NK-92 (cell line): ENCODE measurements at regions not wholly inside any gene's neighbourhood (a gene's known extent, or its start where the extent isn't known, plus 50 kb on each side); places are given as distances from the start of the nearest gene placed in this dataset.
"Not testable (repeated sequence)": the region's sequence is repeated elsewhere in the genome, so short reads cannot be mapped to it uniquely, and the experiment has no call there.

ENCODE experiments used
- DNase-seq: peaks from one replicate; lab custom pipeline; 2025; ENCODE audit not compliant: unreplicated experiment; lab: John Stamatoyannopoulos, UW

- DNase-seq, result no peak
Observed at GRCh38 chr7:36035186-36035585, 117.9 kb upstream of the EEPD1 start.

DNA sequence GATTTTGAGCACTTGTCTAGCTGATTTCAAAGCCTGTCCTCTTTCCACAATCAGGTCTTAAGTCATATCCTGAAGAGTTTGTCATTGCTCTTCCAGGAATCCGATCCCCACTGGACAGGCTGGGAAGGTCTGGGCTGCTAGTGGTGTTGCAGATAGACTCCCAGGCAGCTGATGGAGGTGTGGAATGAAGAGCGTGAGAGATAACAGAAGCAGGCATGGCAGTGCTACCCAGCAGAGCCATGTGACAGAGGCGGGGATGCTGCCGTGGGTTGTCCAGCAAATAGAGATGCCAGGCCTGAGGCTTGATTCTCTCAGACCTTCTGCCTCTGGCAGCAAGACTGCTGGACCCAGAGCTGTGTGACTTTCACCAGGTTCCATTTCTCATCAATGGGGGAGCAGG, 116.5 kb upstream of the EEPD1 start:
- no peak for DNase-seq

GRCh38 chr7:36037121-36037662, 115.9 kb upstream of the EEPD1 start:
- no peak for DNase-seq

DNA sequence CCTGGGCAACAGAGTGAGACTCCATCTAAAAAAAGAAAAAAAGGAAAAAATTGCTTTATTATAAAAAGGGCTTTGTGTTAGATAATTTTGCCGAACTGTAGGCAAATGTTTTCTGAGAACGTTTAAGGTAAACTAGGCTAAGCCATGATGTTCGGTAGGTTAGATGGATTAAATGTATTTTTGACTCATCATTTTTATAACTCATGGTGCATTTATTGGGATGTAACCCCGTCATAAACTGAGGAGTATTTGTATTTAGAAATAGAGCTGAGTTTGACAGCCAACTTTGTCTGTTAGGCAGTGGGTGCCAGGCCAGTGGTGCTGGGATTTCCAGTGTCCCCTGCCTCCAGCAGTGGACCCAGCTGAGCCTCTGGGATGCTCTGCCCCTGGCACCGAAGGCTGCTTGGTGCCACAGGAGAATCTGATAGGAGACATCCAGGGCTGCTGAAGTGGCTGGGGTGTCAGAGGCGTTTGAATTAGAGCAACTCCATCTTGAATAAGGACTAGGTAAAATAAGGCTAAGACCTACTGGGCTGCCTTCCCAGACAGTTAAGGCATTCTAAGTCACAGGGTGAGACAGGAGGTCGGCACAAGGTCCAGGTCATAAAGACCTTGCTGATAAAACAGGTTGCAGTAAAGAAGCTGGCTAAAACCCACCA, 114.9 kb upstream of the EEPD1 start:
- no peak for DNase-seq

- no peak for DNase-seq
Observed at GRCh38 chr7:36039243-36039642, 113.8 kb upstream of the EEPD1 start.

GRCh38 chr7:36039671-36040070, 113.4 kb upstream of the EEPD1 start:
- DNase-seq, result no peak

DNA sequence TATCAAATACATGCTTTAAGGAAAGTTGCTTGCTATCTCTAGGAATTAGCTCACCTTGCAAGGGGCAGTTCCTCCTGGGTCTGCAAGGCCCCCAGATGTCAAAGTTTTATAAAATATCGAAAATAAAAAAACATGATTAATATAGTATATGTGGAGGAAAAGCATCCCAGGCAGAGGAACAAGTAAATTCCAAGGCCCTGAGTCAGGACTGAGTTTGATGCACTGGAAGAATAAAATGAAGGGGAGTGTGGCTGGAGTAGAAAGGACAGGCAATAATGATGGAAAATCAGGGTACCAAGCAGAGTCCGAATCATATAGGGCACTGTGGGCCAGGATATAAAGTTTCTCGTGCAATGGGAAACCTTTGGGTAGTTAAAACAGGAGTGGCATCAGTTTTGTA, 112.4 kb upstream of the EEPD1 start:
- no peak for DNase-seq

DNA sequence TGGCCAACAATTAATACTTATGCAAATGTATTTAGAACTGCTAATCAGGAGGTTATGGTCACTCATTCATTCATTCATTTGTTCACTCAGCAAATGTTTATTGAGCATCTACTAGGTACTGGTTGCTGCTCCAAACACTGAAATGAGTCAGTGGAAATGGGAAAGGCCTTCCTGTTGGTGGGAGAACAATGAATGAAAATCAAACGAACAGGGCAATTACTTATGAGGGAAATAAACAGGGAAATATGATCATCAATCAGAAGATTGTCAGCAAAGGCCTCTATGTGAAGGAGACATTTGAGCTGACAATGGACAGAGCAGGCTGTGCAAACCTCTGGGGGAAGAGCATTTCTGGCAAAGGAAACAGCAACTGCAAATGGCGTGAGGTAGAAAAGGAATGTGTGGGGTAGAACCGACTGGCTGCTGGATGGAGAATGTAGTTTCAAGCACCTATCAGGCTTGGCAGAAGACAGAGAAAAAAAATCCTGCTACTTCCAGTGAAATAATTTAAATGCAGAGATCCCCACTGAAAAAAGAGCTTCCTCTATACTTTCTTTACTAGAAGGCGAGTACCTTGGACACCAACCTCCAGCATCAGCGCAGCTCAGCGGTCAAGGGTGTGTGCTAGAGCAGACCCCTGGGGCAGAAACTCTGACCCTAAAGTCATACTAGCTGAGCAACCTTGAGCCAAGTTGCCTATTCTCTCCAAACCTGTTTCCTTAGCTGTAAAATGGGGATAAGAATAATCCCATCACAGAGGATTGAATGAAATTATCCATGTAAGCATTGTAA, 108.8 kb upstream of the EEPD1 start:
- DNase-seq, result no peak

DNA sequence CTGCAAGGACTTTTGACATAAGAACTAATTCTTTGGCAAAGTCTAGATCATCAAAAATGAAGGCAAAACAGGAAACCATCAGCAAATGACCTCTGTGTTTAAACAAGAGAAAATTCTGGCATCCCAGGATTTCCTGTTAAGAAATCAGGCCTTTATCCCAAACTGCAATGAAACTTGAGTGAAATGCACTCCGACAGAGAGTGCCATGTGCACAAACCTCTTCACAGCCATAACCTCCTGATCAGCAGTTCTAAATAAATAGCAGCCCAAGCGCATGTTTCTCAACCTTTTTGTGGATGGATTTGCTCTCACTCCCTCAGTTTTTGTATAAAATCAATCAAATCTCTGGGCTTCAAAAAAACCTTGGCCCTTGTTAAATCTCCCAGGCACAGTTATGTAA, 107.7 kb upstream of the EEPD1 start:
- DNase-seq, result no peak

GRCh38 chr7:36045830-36046341, 107.2 kb upstream of the EEPD1 start:
- no peak for DNase-seq

DNA sequence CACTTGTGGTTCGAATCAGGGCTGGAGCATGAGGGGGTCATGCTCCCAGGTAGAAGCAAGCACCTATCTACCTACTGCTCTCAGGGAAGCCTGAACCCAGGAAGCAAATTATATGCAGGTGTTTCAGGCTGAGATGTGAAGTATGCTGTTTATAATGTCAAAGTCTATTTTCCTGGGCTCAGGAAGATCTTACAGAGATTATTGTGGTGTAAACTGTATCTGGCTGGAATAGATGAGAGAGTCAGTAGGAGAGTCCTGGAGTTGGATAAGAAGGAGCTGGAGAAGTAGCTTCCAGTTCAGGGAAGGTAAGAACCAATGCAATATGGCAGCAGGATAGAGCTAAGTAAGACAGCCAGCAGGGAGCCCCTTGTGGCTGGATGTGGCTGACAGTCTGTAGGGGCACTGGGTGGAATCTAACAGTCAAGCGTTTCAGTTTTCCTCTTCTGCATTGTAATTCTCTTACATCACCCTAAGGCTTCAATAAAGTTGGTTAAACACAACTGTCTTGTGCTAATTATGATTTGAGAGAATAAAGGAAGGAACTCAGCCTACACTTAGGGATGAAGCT, 105.9 kb upstream of the EEPD1 start:
- no peak for DNase-seq

DNA sequence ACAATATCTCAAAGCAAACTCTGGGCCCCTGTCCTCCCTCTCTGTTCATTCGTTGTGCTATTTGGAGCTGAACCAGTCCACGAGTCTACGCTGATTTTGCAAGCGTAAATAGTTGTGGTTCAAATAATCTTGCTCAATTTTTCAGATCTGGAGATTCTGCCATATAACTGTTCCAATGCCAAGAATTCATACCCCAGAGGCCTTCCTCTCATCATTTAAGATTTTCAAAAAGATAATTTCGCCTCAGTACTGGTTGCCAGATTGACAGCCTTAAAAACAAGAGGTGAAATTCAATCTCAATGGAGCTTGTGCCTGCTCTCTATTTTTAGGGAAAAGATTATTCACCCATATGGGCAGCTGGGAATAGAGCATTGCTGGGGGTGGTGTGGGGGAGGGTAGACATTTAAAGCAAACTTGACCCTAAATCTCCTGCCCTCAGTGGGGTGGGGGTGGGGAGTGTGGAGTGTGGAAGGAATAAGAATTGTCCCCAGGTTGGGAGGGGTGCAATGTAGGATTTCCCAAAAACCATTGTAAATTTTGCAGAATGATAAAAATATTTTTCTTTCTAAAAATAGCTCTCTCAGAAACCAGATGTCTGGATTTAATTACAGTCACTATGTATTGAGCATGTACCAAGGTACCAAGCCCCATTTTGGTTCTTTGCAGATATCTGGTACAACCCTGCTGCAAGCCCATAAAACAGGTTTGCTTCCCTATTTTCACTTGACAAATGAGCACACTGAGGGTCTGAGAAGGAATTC, 104.7 kb upstream of the EEPD1 start:
- DNase-seq, result no peak

- DNase-seq, result no peak
Observed at GRCh38 chr7:36048902-36049240, 104.2 kb upstream of the EEPD1 start.

GRCh38 chr7:36051501-36051900, 101.6 kb upstream of the EEPD1 start:
- DNase-seq, result no peak

- DNase-seq, result no peak
Observed at GRCh38 chr7:36053589-36053988, 99.5 kb upstream of the EEPD1 start.

GRCh38 chr7:36054637-36055036, 98.4 kb upstream of the EEPD1 start:
- no peak for DNase-seq

DNA sequence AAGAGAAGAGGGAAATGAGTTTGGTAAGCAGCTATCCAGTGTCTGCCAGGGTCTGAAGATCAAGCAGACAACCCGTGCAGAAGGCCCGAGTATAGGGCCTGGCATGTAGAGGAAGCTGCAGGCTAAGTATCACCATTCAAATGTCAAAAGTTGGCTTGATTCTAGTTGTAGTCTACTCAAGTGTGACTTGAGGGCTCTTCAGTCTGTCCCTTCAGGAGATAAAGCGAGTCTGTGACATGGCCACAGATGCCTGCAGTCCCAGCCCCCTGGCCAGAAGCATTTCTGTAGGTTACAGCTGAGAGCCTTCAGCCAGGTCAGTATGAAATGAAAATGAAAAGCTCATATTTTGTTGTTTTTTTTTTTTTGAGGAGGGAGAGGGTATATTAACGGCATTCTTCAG, 97.8 kb upstream of the EEPD1 start:
- no peak for DNase-seq

DNA sequence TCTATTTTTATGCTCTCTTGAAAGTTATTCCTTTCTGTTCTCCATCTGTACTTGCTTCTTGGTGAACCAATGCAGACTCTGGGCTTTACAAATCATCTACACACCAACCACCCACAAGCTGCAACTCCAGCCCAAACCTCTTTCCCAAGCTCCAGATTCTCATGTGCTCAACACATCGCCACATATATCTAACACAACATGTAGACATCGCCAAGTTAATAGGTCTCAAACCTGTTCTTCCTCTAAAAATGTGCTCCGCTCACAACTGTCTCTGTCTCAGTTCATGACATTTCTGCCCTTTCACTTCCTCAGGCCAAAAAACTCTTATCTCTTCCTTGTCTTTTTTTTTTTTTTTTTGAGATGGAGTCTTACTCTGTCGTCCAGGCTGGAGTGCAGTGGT, 95.7 kb upstream of the EEPD1 start:
- no peak for DNase-seq

DNA sequence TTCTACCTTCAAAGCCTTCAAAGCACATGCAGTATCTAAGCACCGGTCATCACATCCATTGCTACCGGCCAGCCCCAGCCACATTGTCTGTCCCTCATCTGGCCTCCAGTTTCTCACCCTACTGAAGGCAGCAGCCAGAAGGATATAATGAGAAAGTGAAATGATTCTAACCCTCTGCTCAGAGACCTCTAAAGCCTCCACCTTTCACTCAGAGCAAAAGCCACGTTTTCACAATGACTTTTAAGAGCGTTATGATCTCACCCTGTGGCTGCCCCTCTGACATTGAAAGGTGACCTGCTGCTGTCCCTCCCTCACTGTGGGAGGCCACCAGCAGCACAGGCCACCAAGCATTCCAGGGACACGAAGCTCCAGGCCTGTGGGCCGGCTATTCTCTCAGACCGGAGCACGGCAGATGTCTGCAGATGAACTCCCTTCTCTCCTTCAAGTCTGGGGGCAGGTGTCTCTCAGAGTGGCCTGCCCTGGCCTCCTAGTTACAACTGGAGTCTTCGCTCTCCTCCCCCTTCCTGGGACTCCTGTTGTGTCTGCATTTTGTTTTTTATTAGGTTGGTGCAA, 94.9 kb upstream of the EEPD1 start:
- DNase-seq, result no peak

DNA sequence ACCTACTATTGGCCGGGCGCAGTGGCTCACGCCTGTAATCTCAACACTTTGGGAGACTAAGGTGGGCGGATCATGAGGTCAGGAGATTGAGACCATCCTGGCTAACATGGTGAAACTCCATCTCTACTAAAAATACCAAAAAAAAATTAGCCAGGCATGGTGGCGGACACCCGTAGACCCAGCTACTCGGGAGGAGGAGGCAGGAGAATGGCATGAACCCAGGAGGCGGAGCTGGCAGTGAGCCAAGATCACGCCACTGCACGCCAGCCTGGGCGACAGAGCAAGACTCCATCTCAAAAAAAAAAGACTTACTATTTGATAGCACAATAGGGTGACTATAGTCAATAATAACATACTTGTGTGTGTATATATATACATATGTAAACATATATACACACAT, 92.7 kb upstream of the EEPD1 start:
- not testable (repeated sequence) for DNase-seq
